K562 (cell line): ENCODE measurements at regions not wholly inside any gene's neighbourhood (a gene's known extent, or its start where the extent isn't known, plus 50 kb on each side); places are given as distances from the start of the nearest gene placed in this dataset.

Experiments
- ATAC-seq: fragments of 200-7000 bp; cut with Tn5 transposase; 3 replicates; pipeline ENCODE4 v1.9.1; 2020; ENCODE audit warnings: moderate library complexity
- BruUV-seq: library from RNA; stranded (reverse); fragments of 400-500 nt; replicated peaks from 2 replicates; lab custom pipeline; 2021; lab: Mats Ljungman, UMichigan
- CTCF ChIA-PET: fragments of 300-600 bp; formaldehyde crosslinking; extraction: SDS; loops from one replicate; lab custom pipeline; 2021; ENCODE audit warnings: low intra/inter-chr PET ratio; lab: Yijun Ruan, JAX
- POLR2A ChIA-PET: fragments of 300-600, 350-650 bp; sonication (Branson Sonifier 250); formaldehyde crosslinking; extraction: SDS; loops from one replicate; lab custom pipeline; 2021; ENCODE audit warnings: antibody characterized with exemption, inconsistent platforms; lab: Yijun Ruan, JAX
- DNase-seq, 4 experiments: peaks; one replicate each; pipeline versions ENCODE4 v3.0.0 to v3.0.0-alpha.2; 2011 to 2018; ENCODE audit warnings: low spot score in 3 of 4, mixed read lengths in 3 of 4; ENCODE audit errors: extremely low read depth in 1 of 4
- FAIRE-seq: peaks from 2 replicates; lab custom pipeline; 2011; peaks lifted over from hg19 to GRCh38; lab: Jason Lieb, UNC
- H2AFZ ChIP-seq: 2 replicates; pipeline ENCODE4 v1.6.0; 2011; ENCODE audit warnings: low read depth, low read length, control low read depth, inconsistent platforms
- H3K27ac ChIP-seq: fragments of 200-600 bp; 3 replicates; pipeline ENCODE4 v1.8.0; 2011; ENCODE audit warnings: low read depth, mild to moderate bottlenecking, control low read depth, inconsistent platforms, low read length, moderate library complexity, mixed read lengths; ENCODE audit errors: extremely low read depth
- H3K27me3 ChIP-seq, 2 experiments: fragments of 300-600 bp in 1 of 2; 2 replicates in 1 of 2; 3 replicates in 1 of 2; pipeline versions ENCODE4 v1.6.0 to v1.8.0; 2011; ENCODE audit warnings: inconsistent platforms in 2 of 2, low read length in 2 of 2, mild to moderate bottlenecking in 1 of 2, mixed read lengths in 1 of 2, moderate library complexity in 1 of 2; ENCODE audit not compliant: control insufficient read depth in 2 of 2, insufficient read depth in 2 of 2
- H3K36me3 ChIP-seq: fragments of 300-600 bp; 3 replicates; pipeline ENCODE4 v1.8.0; 2011; ENCODE audit warnings: mild to moderate bottlenecking, low read length, inconsistent platforms; ENCODE audit not compliant: control insufficient read depth, insufficient read depth
- H3K4me1 ChIP-seq, 2 experiments: fragments of 200-600 bp in 1 of 2; replicated peaks in 1 of 2; 2 replicates in 1 of 2; 3 replicates in 1 of 2; pipeline versions ENCODE4 v1.5.1 to v1.8.0; 2011; ENCODE audit warnings: inconsistent platforms in 2 of 2, low read length in 2 of 2, mild to moderate bottlenecking in 1 of 2, mixed read lengths in 1 of 2, moderate library complexity in 1 of 2; ENCODE audit not compliant: control insufficient read depth in 2 of 2, insufficient read depth in 2 of 2
- H3K4me2 ChIP-seq: 2 replicates; pipeline ENCODE4 v1.6.1; 2011; ENCODE audit warnings: low read length, control low read depth, inconsistent platforms, mixed read lengths; ENCODE audit not compliant: insufficient read depth
- H3K4me3 ChIP-seq: fragments of 200-600 bp; sonication (generic), shearing (Covaris generic); 2 replicates; pipeline ENCODE4 v1.5.1; 2016; ENCODE audit warnings: control low read depth, inconsistent platforms
- H3K79me2 ChIP-seq: fragments of 200-600 bp; 3 replicates; pipeline ENCODE4 v1.8.0; 2011; ENCODE audit warnings: low read length, inconsistent platforms; ENCODE audit not compliant: control insufficient read depth, insufficient read depth
- H3K9ac ChIP-seq, 2 experiments: 2 replicates each; pipeline versions ENCODE4 v1.6.0 to v1.6.1; 2011; ENCODE audit warnings: low read depth in 2 of 2, low read length in 2 of 2, control low read depth in 1 of 2, inconsistent platforms in 1 of 2, mild to moderate bottlenecking in 1 of 2, mixed read lengths in 1 of 2; ENCODE audit not compliant: insufficient read depth in 1 of 2
- H3K9me1 ChIP-seq: one replicate; pipeline ENCODE4 v1.6.0; 2011; ENCODE audit warnings: inconsistent platforms, mild to moderate bottlenecking, low read length, moderate library complexity; ENCODE audit not compliant: control insufficient read depth, insufficient read depth
- H3K9me3 ChIP-seq: replicated peaks from 2 replicates; pipeline ENCODE4 v1.5.1; 2011; ENCODE audit warnings: low read depth, low read length, inconsistent platforms; ENCODE audit not compliant: control insufficient read depth, insufficient read depth
- H4K20me1 ChIP-seq: replicated peaks from 2 replicates; pipeline ENCODE4 v1.6.1; 2011; ENCODE audit warnings: low read length, inconsistent platforms, mixed read lengths; ENCODE audit not compliant: control insufficient read depth, insufficient read depth
- ETV6 ChIP-seq, 3 experiments: fragments of 150-350 bp in 1 of 3; sonication (generic) in 1 of 3; formaldehyde crosslinking in 1 of 3; IDR thresholded peaks; 2 replicates each; pipeline versions ENCODE4 v1.6.1 to v1.8.0; 2014 to 2022; ENCODE audit warnings: borderline replicate concordance in 2 of 3, low read depth in 2 of 3, antibody characterized with exemption in 1 of 3, low read length in 1 of 3, mild to moderate bottlenecking in 1 of 3, missing genetic modification reagents in 1 of 3
- HIVEP1 ChIP-seq: fragments of 250-450 bp; sonication (Bioruptor Pico); IDR thresholded peaks from 2 replicates; pipeline ENCODE4 v1.4.0; 2020; ENCODE audit warnings: mild to moderate bottlenecking
- NCOA2 ChIP-seq, 2 experiments: fragments of 450-650 bp; IDR thresholded peaks; 2 replicates each; pipeline ENCODE4 v1.6.1; 2018; ENCODE audit warnings: mild to moderate bottlenecking in 2 of 2, moderate library complexity in 1 of 2; ENCODE audit not compliant: partially characterized antibody in 2 of 2
- NCOA6 ChIP-seq: fragments of 450-650 bp; IDR thresholded peaks from 2 replicates; pipeline ENCODE4 v1.6.1; 2017; ENCODE audit warnings: mild to moderate bottlenecking
- POLR2B ChIP-seq: fragments of 450-650 bp; IDR thresholded peaks from 2 replicates; pipeline ENCODE4 v1.6.1; 2018; ENCODE audit warnings: low read depth; ENCODE audit not compliant: partially characterized antibody
- U2AF1 ChIP-seq: fragments of 200-400 bp; formaldehyde crosslinking; optimal IDR thresholded peaks from 2 replicates; pipeline ENCODE3; 2017; ENCODE audit warnings: mild to moderate bottlenecking, low read depth, low read length, moderate library complexity
- ZNF668 ChIP-seq: fragments of 250-450 bp; sonication (Bioruptor Pico); IDR thresholded peaks from 2 replicates; pipeline ENCODE4 v1.8.0; 2022; ENCODE audit warnings: mild to moderate bottlenecking, inconsistent platforms
- WGBS: fragments of 100-300 bp; shearing (Covaris generic); methylation state at CpG from one replicate; pipeline ENCODE4 v1.1.6; 2016; ENCODE audit warnings: low coverage, mixed read lengths; ENCODE audit not compliant: insufficient coverage; ENCODE audit errors: missing lambda C conversion rate; 5-methylcytosine and 5-hydroxymethylcytosine counted together
- in situ Hi-C: fragments of 300-500 bp; cut with MboI; formaldehyde crosslinking; loops from 4 replicates; pipeline ENCODE4 v1.15.0; 2018; ENCODE audit warnings: inconsistent platforms, mixed read lengths
- intact Hi-C: fragments of 100-400 bp; cut with micrococcal nuclease; formaldehyde crosslinking; loops from 2 replicates; pipeline ENCODE4 v1.14.2; 2022
- TF ChIP-seq, protein P1 (sequence below): fragments of 450-650 bp; IDR thresholded peaks from 2 replicates; pipeline ENCODE4 v1.6.1; 2014; ENCODE audit warnings: low read depth, mild to moderate bottlenecking, moderate library complexity, borderline replicate concordance
- TF ChIP-seq, protein P2 (sequence below), 2 experiments: fragments of 450-650 bp in 1 of 2; IDR thresholded peaks; 2 replicates each; pipeline ENCODE4 v1.6.1; 2011 to 2017; ENCODE audit warnings: low read depth in 2 of 2, antibody characterized with exemption in 1 of 2, borderline replicate concordance in 1 of 2, low read length in 1 of 2, mild to moderate bottlenecking in 1 of 2, mixed read lengths in 1 of 2; ENCODE audit not compliant: control insufficient read depth in 1 of 2

DNA sequence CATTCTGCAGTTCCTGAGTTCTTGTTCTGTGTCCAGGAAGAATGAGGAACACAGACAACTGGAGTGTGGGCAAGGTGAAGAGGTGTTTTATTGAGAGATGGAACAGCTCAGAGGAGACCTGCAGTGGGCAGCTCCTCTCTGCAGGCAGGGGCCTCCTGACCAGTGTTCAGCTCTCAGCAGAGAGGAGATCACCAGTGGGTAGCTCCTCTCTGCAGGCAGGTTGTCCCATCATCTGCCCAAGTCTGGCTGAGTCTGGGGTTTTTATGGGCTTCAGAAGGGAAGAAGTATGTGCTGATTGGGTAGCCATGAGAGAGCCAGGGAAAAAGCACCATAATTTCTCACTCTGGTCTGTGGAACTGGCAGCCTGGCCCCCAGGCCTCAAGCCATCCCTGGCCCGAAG is 56.0 kb upstream of the RASGEF1B start (continued):
- no peak for TF ChIP-seq U2AF1

DNA sequence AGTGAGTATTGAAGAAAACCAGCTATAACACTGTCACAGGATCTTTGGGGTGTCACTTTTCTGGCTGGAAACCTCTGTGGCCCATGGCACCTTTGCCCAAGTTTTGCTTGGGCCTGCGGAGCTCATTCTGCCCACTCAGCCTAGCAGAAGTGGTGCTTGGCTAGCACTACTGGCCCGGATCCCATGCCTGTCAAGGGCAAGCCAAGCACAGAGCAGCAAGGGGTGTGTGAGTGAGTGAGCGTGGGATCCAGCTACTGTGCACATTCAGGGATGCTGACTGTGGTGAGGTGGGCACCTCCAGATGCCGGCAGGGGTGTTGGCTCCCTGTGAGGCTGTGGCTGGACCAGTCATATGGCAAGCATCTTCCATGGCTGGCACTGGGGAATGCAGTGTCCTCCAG is 55.4 kb upstream of the RASGEF1B start:
- no peak overlapping the region for H3K4me3 ChIP-seq
- POLR2A ChIA-PET = no interaction called here
- H3K4me1 ChIP-seq = no peaks in the 10 kb centered on the region
- DNase-seq (no peak), ATAC-seq (no peak), FAIRE-seq (no peak)
- no peak overlapping the region for H3K4me2 ChIP-seq
- in situ Hi-C loops (no loop called here), intact Hi-C loops (no loop called here)
- no peaks in the 10 kb centered on the region for H3K9me3 ChIP-seq
- BruUV-seq = no TSS peak
- no peak overlapping the region for H3K9ac ChIP-seq
- H3K27ac ChIP-seq = no peak overlapping the region
- WGBS = 0% methylated on average over 4 of the region's 4 CpGs
- no peak overlapping the region for H2AFZ ChIP-seq
- TF ChIP-seq ZNF668 (no peak), ETV6 (IDR thresholded peaks at IDR 0.05; ENCODE audit: borderline replicate concordance in 1 of 2, low read depth in 2 of 2, low read length in 1 of 2) (no peak), ETV6 (CRISPR knock-in tag; IDR thresholded peaks at IDR 0.05; ENCODE audit: borderline replicate concordance) (no peak), POLR2B (no peak), NCOA2 (IDR thresholded peaks at IDR 0.05; ENCODE audit: partially characterized antibody in 2 of 2) (no peak), NCOA6 (no peak), HIVEP1 (CRISPR knock-in tag) (no peak)
- TF ChIP-seq, protein P1, sequence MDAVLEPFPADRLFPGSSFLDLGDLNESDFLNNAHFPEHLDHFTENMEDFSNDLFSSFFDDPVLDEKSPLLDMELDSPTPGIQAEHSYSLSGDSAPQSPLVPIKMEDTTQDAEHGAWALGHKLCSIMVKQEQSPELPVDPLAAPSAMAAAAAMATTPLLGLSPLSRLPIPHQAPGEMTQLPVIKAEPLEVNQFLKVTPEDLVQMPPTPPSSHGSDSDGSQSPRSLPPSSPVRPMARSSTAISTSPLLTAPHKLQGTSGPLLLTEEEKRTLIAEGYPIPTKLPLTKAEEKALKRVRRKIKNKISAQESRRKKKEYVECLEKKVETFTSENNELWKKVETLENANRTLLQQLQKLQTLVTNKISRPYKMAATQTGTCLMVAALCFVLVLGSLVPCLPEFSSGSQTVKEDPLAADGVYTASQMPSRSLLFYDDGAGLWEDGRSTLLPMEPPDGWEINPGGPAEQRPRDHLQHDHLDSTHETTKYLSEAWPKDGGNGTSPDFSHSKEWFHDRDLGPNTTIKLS = no peak
- TF ChIP-seq, protein P2, sequence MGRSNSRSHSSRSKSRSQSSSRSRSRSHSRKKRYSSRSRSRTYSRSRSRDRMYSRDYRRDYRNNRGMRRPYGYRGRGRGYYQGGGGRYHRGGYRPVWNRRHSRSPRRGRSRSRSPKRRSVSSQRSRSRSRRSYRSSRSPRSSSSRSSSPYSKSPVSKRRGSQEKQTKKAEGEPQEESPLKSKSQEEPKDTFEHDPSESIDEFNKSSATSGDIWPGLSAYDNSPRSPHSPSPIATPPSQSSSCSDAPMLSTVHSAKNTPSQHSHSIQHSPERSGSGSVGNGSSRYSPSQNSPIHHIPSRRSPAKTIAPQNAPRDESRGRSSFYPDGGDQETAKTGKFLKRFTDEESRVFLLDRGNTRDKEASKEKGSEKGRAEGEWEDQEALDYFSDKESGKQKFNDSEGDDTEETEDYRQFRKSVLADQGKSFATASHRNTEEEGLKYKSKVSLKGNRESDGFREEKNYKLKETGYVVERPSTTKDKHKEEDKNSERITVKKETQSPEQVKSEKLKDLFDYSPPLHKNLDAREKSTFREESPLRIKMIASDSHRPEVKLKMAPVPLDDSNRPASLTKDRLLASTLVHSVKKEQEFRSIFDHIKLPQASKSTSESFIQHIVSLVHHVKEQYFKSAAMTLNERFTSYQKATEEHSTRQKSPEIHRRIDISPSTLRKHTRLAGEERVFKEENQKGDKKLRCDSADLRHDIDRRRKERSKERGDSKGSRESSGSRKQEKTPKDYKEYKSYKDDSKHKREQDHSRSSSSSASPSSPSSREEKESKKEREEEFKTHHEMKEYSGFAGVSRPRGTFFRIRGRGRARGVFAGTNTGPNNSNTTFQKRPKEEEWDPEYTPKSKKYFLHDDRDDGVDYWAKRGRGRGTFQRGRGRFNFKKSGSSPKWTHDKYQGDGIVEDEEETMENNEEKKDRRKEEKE (IDR thresholded peaks at IDR 0.05; ENCODE audit: borderline replicate concordance in 1 of 2, control insufficient read depth in 1 of 2, low read depth in 2 of 2, low read length in 1 of 2) = no peak
- no peaks in the 10 kb centered on the region for H4K20me1 ChIP-seq
- no peaks in the 10 kb centered on the region for H3K9me1 ChIP-seq
- no peaks in the 10 kb centered on the region for H3K36me3 ChIP-seq
- no peaks in the 10 kb centered on the region for H3K79me2 ChIP-seq
- no peaks in the 10 kb centered on the region for H3K27me3 ChIP-seq
- CTCF ChIA-PET = no interaction called here
